HG02840 (cell line): ENCODE measurements at regions not wholly inside any gene's neighbourhood (a gene's known extent, or its start where the extent isn't known, plus 50 kb on each side); places are given as distances from the start of the nearest gene placed in this dataset.
A peak's percentile ranks its signal among the peaks of the same experiment; 100 is the strongest.

Experiments used
- ATAC-seq: cut with Tn5 transposase; IDR thresholded peaks from one replicate; pipeline ENCODE4 v1.9.1; 2021; ENCODE audit warnings: mild to moderate bottlenecking, moderate library complexity, moderate number of reproducible peaks; ENCODE audit not compliant: unreplicated experiment, low FRiP score

- no peak for ATAC-seq
These were observed 133.3 kb upstream of the SPRED2 start for GRCh38 chr2:65565681-65566080.

- ATAC-seq, result no peak
These were observed 131.9 kb upstream of the SPRED2 start for GRCh38 chr2:65564299-65564698.

DNA sequence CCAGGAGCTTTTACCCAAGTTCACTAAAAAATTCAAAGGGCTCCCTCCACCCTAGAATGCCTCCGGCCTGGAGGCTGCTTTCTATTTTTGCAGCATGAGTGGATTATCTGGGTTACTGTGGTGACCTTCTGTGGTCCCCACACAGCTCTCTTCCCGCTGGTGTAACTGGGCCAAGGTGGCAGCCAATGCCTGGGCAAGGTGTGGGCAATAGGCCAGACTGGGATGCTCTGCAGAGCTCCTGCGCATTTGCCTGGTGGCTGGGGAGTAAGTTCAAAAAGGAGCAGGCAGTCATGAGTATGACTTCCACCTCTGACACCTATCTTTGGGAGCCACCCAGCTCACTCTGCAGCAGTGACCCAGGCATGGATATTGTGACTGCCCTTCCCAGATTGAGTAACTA is 130.5 kb upstream of the SPRED2 start:
- ATAC-seq, result no peak

- no peak for ATAC-seq
These were observed 126.3 kb upstream of the SPRED2 start for GRCh38 chr2:65558743-65559142.

- ATAC-seq, result no peak
These were observed 125.5 kb upstream of the SPRED2 start for GRCh38 chr2:65557616-65558573.

- no peak for ATAC-seq
These were observed 122.6 kb upstream of the SPRED2 start for GRCh38 chr2:65554765-65555591.

DNA sequence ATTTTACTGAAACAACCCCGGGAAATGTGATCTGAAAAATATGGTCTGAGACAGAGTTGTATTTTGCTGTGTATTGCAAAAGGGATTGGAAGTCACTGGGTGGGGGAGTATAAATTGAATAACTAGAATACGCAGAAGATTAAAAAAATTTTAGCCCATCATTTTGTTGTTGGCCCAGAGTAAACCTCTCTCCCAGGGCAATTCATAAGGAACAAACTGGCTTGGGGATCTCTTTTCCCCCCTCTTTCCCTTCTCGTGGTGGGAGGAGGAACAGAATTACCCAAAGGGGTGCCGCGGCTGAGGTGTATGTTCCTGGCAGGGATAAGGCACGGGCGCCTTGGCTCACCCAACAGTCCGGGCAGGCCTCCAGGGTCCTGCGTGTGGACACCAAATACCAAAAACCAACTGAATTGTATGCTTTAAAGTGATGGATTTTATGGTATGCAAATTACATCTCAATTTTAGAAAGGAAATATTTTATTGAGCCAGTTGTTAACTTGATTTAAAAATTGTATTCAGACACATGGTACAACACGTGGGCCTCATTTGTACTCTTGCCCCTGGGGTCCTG is 121.2 kb upstream of the SPRED2 start:
- ATAC-seq, result no peak

- no peak for ATAC-seq
These were observed 119.1 kb upstream of the SPRED2 start for GRCh38 chr2:65551528-65551927.

GRCh38 chr2:65550246-65550645 is 117.8 kb upstream of the SPRED2 start:
- ATAC-seq, result no peak

GRCh38 chr2:65549631-65550030 is 117.2 kb upstream of the SPRED2 start:
- no peak for ATAC-seq

GRCh38 chr2:65549257-65549627 is 116.8 kb upstream of the SPRED2 start:
- no peak for ATAC-seq

DNA sequence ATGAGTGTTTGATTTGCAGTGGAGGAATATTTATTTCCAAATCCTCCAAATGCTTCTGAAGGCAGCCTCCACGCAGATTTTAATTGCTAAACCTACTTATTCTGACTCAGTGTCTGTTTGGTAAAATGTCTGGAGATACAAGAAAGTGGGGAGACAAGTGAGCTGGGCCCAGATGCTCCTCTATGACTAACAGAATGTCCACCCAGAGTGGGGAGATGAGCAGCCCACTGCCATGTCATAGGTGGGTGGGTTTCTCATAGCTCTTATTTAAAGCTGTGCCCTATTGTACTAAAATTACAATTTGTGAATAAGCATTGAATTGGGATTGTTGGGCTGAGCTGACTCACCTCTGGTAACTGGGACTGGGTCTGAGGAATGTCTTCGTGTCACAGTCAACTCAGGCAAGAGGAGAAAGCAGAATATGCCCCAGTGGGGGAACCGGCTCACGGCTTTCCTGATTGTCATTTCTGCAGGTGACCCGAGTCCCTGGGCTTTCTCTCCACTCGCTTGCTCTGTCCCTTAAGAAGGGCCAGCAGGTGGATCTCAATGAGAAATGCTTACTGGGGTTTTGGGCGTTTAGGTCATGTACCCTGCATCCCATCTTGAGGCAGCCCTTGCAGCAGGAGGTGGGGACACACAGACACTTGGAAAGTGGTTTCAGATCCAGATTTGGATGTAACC is 116.3 kb upstream of the SPRED2 start:
- ATAC-seq, result no peak

GRCh38 chr2:65548064-65548463 is 115.7 kb upstream of the SPRED2 start:
- ATAC-seq, result no peak

DNA sequence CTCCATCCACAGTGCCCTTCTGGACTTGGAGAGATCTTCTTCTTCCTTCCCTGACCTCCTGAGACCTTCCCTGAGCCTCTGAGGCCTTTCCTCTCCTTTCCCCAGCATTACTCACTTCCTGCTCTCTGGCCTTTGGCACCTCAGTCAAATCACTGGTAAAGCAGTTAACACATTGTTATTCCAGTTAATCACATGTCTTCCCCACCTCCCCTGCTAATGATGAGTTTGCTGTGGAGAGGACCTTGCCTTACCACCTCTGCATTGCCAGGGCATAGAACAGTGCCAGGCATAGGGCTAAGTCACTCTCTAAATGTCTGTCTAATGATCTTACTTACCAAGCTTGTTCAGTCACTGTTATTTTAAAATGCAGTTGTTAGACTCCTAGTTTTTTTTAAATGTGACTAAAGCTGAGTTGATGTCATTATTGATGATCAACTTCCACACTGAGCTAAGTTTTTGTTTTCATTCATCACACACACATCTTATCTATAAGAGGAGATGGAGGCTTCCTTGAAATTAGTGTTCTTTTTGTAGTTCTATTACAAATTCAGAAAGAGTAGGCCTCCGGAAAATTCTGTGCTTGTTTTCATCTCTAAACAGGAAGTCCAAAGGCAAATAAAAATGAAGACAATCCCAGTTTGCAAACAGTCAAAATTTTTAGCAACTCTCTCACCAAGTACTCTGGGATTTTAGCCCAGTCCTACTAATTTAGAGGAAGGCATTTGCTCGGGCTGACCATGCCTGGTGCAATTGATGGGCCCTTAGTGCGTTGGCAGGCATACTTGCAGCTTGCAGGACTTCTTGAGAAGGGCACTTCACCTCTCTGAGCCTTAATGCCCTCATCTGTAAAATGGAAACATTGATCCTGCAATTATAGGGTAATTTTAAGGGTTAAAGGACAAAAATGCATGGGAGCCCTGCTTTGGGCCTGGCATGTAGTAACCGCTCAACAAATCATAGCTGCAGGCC is 113.7 kb upstream of the SPRED2 start:
- ATAC-seq, result no peak

DNA sequence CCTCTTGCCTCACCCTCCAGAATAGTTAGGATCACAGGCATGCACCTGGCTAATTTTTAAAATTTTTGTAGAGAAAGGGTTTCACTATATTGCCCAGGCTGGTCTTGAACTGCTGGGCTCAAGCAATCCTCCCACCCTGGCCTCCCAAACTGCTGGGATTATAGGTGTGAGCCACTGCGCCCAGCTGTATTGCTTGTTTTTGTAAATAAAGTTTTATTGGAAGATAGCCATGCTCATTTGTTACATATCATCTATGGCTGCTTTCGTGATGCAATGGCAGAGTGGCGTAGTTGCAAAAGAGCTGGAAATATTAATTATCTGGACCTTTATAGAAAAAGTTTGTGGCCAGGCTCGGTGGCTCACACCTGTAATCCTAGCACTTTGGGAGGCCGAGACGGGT is 109.4 kb upstream of the SPRED2 start:
- no peak for ATAC-seq

DNA sequence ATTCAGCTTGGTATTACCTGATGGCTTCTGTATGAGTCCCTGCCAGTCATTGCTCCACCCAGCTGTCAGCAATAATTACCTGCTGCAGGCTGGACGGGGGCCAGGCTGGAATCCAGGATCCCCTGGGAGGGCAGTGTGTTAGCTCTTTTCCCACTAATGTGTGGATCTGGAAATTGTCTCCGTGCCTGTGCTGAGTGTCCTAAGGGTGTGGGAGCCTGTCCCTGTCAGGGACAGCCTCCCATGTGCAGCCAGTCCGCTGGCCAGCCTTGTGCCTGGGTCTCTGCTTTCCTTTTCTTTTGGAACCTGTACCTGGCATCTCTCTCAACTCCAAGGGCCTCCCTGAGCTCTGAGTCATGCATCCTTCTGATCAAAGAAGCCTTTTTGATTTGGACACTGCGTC is 107.2 kb upstream of the SPRED2 start:
- ATAC-seq, result no peak

- no peak for ATAC-seq
These were observed 105.4 kb upstream of the SPRED2 start for GRCh38 chr2:65537651-65538385.

DNA sequence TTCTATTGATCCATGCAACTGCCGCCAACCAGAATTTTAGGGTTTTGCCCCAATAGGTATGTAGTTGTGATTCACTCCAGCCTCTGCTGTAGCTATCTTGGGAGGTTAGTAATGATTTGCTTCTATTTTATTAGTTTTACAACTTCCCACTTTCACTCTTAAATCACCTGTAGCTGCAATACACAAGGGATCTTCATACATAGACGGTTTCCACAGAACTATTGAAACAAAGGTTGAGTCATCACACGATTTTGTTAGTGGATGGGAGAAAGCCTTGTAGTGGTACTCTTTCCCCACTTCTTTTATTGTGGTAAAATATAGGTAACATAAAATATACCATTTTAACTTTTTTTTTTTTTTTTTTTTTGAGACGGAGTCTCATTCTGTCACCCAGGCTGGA is 104.2 kb upstream of the SPRED2 start:
- peak; percentile 87 for ATAC-seq

DNA sequence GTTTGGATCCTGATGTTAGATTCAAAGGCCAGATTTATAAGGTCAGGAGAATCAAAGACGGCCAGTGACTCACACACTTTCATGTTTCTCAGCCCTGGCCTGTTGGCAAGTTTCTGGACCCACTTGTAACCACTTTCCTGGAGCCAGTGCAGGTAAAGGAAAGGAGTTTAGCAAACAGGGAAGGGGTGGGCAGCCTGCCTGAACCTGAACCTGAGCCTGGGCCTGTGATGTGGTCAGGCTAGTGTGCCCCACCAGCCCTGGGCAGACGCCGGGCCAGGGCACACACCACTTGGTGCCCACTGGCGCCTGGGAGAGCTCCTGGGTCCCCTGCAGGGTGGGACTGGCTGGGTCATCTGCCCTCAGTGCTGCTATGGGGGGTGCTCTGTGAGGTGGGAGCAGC is 100.5 kb upstream of the SPRED2 start:
- ATAC-seq, result no peak
